HCT116 (cell line): ENCODE measurements at regions not wholly inside any gene's neighbourhood (a gene's known extent, or its start where the extent isn't known, plus 50 kb on each side); places are given as distances from the start of the nearest gene placed in this dataset.

ENCODE experiments used
- ATAC-seq: fragments of 200-7000 bp; cut with Tn5 transposase; 2 replicates; pipeline ENCODE4 v1.9.1; 2020; ENCODE audit warnings: mild to moderate bottlenecking, moderate library complexity
- BruUV-seq: library from RNA; stranded (reverse); fragments of 400-500 nt; replicated peaks from 2 replicates; lab custom pipeline; 2021; lab: Mats Ljungman, UMichigan
- CTCF ChIA-PET: fragments of 300-600 bp; sonication (Branson Sonifier 250); formaldehyde crosslinking; loops from one replicate; lab custom pipeline; 2021; ENCODE audit warnings: antibody characterized with exemption; lab: Charles Lee
- POLR2A ChIA-PET: fragments of 300-600, 350-600 bp; sonication (Branson Sonifier 250); formaldehyde crosslinking; loops from one replicate; lab custom pipeline; 2021; ENCODE audit warnings: antibody characterized with exemption; lab: Charles Lee
- RAD21 ChIA-PET, 2 experiments: fragments of 300-600 bp; sonication (Branson Sonifier 250); formaldehyde crosslinking; loops; one replicate each; lab custom pipeline; 2023; ENCODE audit warnings: low total read pairs in 2 of 2; ENCODE audit not compliant: uncharacterized antibody in 2 of 2, unreplicated experiment in 2 of 2, low non-redundant PET in 1 of 2; lab: Charles Lee
- DNase-seq: peaks from one replicate; pipeline ENCODE4 v3.0.0-alpha.2; 2010; ENCODE audit warnings: low read depth, low spot score
- H2AFZ ChIP-seq: fragments of 200-600 bp; shearing (Covaris generic), sonication (generic); 2 replicates; pipeline ENCODE4 v1.6.1; 2017; ENCODE audit warnings: low read depth, mixed run types, mixed read lengths, antibody characterized with exemption, low read length; ENCODE audit not compliant: poor library complexity, severe bottlenecking
- H3K27ac ChIP-seq: 2 replicates; pipeline ENCODE4 v1.5.1; 2012; ENCODE audit warnings: low read depth, low read length
- H3K27me3 ChIP-seq: fragments of 200-600 bp; sonication (generic); 2 replicates; pipeline ENCODE4 v1.6.1; 2016; ENCODE audit warnings: mixed run types, low read length, mixed read lengths; ENCODE audit not compliant: insufficient read depth
- H3K36me3 ChIP-seq, 2 experiments: fragments of 200-500 bp in 1 of 2; fragments of 200-600 bp in 1 of 2; sonication (Bioruptor generic) in 1 of 2; sonication (generic) in 1 of 2; 2 replicates each; pipeline versions ENCODE4 v1.5.1 to v1.6.1; 2014 to 2016; ENCODE audit warnings: low read length in 2 of 2, inconsistent platforms in 1 of 2, mixed read lengths in 1 of 2, mixed run types in 1 of 2; ENCODE audit not compliant: insufficient read depth in 2 of 2, control insufficient read depth in 1 of 2
- H3K4me1 ChIP-seq, 2 experiments: fragments of 200-600 bp in 1 of 2; sonication (generic) in 1 of 2; 2 replicates each; pipeline versions ENCODE4 v1.5.1 to v1.6.1; 2012 to 2017; ENCODE audit warnings: low read length in 2 of 2, inconsistent platforms in 1 of 2, mild to moderate bottlenecking in 1 of 2, mixed read lengths in 1 of 2, mixed run types in 1 of 2, moderate library complexity in 1 of 2; ENCODE audit not compliant: insufficient read depth in 2 of 2, control insufficient read depth in 1 of 2
- H3K4me2 ChIP-seq: fragments of 200-600 bp; sonication (generic); 2 replicates; pipeline ENCODE4 v1.6.1; 2017; ENCODE audit warnings: mixed run types, low read length, mixed read lengths
- H3K4me3 ChIP-seq, 2 experiments: fragments of 200-600 bp in 1 of 2; sonication (generic) in 1 of 2; replicated peaks in 1 of 2; 2 replicates each; pipeline ENCODE4 v1.5.1; 2011 to 2016; ENCODE audit warnings: low read length in 2 of 2, control low read depth in 1 of 2, low read depth in 1 of 2, mild to moderate bottlenecking in 1 of 2, mixed read lengths in 1 of 2, mixed run types in 1 of 2
- H3K79me2 ChIP-seq: fragments of 200-600 bp; sonication (generic); 2 replicates; pipeline ENCODE4 v1.6.1; 2017; ENCODE audit warnings: mild to moderate bottlenecking, mixed run types, low read length, moderate library complexity, mixed read lengths; ENCODE audit not compliant: insufficient read depth
- H3K9ac ChIP-seq: fragments of 200-600 bp; sonication (generic); 2 replicates; pipeline ENCODE4 v1.6.1; 2016; ENCODE audit warnings: low read length, mixed read lengths
- H3K9me2 ChIP-seq: fragments of 200-600 bp; sonication (generic), shearing (Covaris generic); 2 replicates; pipeline ENCODE4 v1.6.1; 2017; ENCODE audit warnings: mixed run types, mild to moderate bottlenecking, moderate library complexity; ENCODE audit not compliant: insufficient read depth
- H3K9me3 ChIP-seq, 2 experiments: fragments of 200-500 bp in 1 of 2; fragments of 200-600 bp in 1 of 2; sonication (Bioruptor generic) in 1 of 2; sonication (generic) in 1 of 2; 2 replicates each; pipeline ENCODE4 v1.6.1; 2014 to 2017; ENCODE audit warnings: low read length in 2 of 2, mixed read lengths in 2 of 2, inconsistent platforms in 1 of 2, low read depth in 1 of 2, mild to moderate bottlenecking in 1 of 2, mixed run types in 1 of 2, moderate library complexity in 1 of 2; ENCODE audit not compliant: control insufficient read depth in 1 of 2, insufficient read depth in 1 of 2
- H4K20me1 ChIP-seq: fragments of 200-600 bp; sonication (generic), shearing (Covaris generic); 2 replicates; pipeline ENCODE4 v1.6.1; 2017; ENCODE audit warnings: mixed run types, mild to moderate bottlenecking, moderate library complexity; ENCODE audit not compliant: insufficient read depth
- CTCF ChIP-seq, 3 experiments: fragments of 200-600 bp in 1 of 3; sonication (generic) in 1 of 3; IDR thresholded peaks in 2 of 3; conservative IDR thresholded peaks in 1 of 3; 2 replicates each; pipeline ENCODE4 v1.5.1; 2012 to 2017; ENCODE audit warnings: low read depth in 2 of 3, low read length in 2 of 3, antibody characterized with exemption in 1 of 3, borderline replicate concordance in 1 of 3, control low read depth in 1 of 3, mild to moderate bottlenecking in 1 of 3, mixed read lengths in 1 of 3, mixed run types in 1 of 3, moderate library complexity in 1 of 3; ENCODE audit not compliant: insufficient read depth in 1 of 3
- ELF1 ChIP-seq: IDR thresholded peaks from 2 replicates; pipeline ENCODE4 v1.6.1; 2012; ENCODE audit warnings: low read depth, borderline replicate concordance
- REST ChIP-seq: IDR thresholded peaks from 2 replicates; pipeline ENCODE4 v1.6.1; 2012; ENCODE audit warnings: low read depth
- intact Hi-C: fragments of 100-400 bp; cut with micrococcal nuclease; formaldehyde crosslinking; loops from 2 replicates; pipeline ENCODE4 v1.10.0; 2022

GRCh38 chr6:17011985-17012384, 89.9 kb upstream of the STMND1 start:
- no peaks in the 10 kb centered on the region for H3K9me3 ChIP-seq
- H4K20me1 ChIP-seq, result no peaks in the 10 kb centered on the region
- H3K36me3 ChIP-seq, result no peaks in the 10 kb centered on the region
- H3K4me3 ChIP-seq, result no peak overlapping the region
- DNase-seq (no peak), ATAC-seq (no peak)
- no peaks in the 10 kb centered on the region for H3K79me2 ChIP-seq
- POLR2A ChIA-PET, result no interaction called here
- H3K4me1 ChIP-seq, result peaks cover 0 to 11% of the 10 kb centered on the region in 2 experiments; a peak in 2 of 4 replicates
- H2AFZ ChIP-seq, result no peak overlapping the region
- BruUV-seq, result no TSS peak
- RAD21 ChIA-PET, result no interaction called here
- H3K4me2 ChIP-seq, result no peak overlapping the region
- no peak overlapping the region for H3K9ac ChIP-seq
- no peaks in the 10 kb centered on the region for H3K27me3 ChIP-seq
- CTCF ChIA-PET, result no interaction called here
- no peak for TF ChIP-seq CTCF (IDR thresholded peaks at IDR 0.05 in 2 of 3, conservative IDR thresholded peaks at IDR 0.05 in 1 of 3; ENCODE audit: borderline replicate concordance in 1 of 3, insufficient read depth in 1 of 3, low read depth in 2 of 3, low read length in 2 of 3)
- TF ChIP-seq ELF1, result no peak
- TF ChIP-seq REST, result no peak
- H3K27ac ChIP-seq, result no peak overlapping the region
- no peaks in the 10 kb centered on the region; the same call in 1 of the 2 replicates for H3K9me2 ChIP-seq
- intact Hi-C loops, result no loop called here
